ENCODE measurements at regions not wholly inside any gene's neighbourhood (a gene's known extent, or its start where the extent isn't known, plus 50 kb on each side); places are given as distances from the start of the nearest gene placed in this dataset.

GRCh38 chr21:16912075-16912474 lies 600.8 kb upstream of the CXADR start:
- no peak overlapping the region for H3K4me3 ChIP-seq (ENCODE audit: low read depth, low read length)
- DNase-seq (ENCODE audit: low read depth), result no peak
- no peak for TF ChIP-seq CTCF (IDR thresholded peaks at IDR 0.05; ENCODE audit: insufficient read depth, low read depth, low read length, missing control alignments)

GRCh38 chr21:16913010-16913409 lies 599.8 kb upstream of the CXADR start:
- no peak for TF ChIP-seq CTCF (IDR thresholded peaks at IDR 0.05; ENCODE audit: insufficient read depth, low read depth, low read length, missing control alignments)
- no peak for DNase-seq (ENCODE audit: low read depth)
- no peak overlapping the region for H3K4me3 ChIP-seq (ENCODE audit: low read depth, low read length)

- TF ChIP-seq CTCF (IDR thresholded peaks at IDR 0.05; ENCODE audit: insufficient read depth, low read depth, low read length, missing control alignments), result no peak
- H3K4me3 ChIP-seq (ENCODE audit: low read depth, low read length), result no peak overlapping the region
- DNase-seq (ENCODE audit: low read depth), result no peak
These were observed 584.4 kb upstream of the CXADR start for GRCh38 chr21:16928439-16928838.

GRCh38 chr21:16932314-16932713 lies 580.5 kb upstream of the CXADR start:
- DNase-seq (ENCODE audit: low read depth), result no peak
- no peak for TF ChIP-seq CTCF (IDR thresholded peaks at IDR 0.05; ENCODE audit: insufficient read depth, low read depth, low read length, missing control alignments)
- H3K4me3 ChIP-seq (ENCODE audit: low read depth, low read length), result no peak overlapping the region

GRCh38 chr21:16942703-16943102 lies 570.1 kb upstream of the CXADR start:
- no peak for DNase-seq (ENCODE audit: low read depth)
- H3K4me3 ChIP-seq (ENCODE audit: low read depth, low read length), result no peak overlapping the region
- no peak for TF ChIP-seq CTCF (IDR thresholded peaks at IDR 0.05; ENCODE audit: insufficient read depth, low read depth, low read length, missing control alignments)

GRCh38 chr21:16943231-16943630 lies 569.6 kb upstream of the CXADR start:
- no peak overlapping the region for H3K4me3 ChIP-seq (ENCODE audit: low read depth, low read length)
- DNase-seq (ENCODE audit: low read depth), result no peak
- TF ChIP-seq CTCF (IDR thresholded peaks at IDR 0.05; ENCODE audit: insufficient read depth, low read depth, low read length, missing control alignments), result no peak

- no peak for DNase-seq (ENCODE audit: low read depth)
- no peak overlapping the region for H3K4me3 ChIP-seq (ENCODE audit: low read depth, low read length)
- no peak for TF ChIP-seq CTCF (IDR thresholded peaks at IDR 0.05; ENCODE audit: insufficient read depth, low read depth, low read length, missing control alignments)
These were observed 567.3 kb upstream of the CXADR start for GRCh38 chr21:16945580-16945979.
